ENCODE measurements at regions not wholly inside any gene's neighbourhood (a gene's known extent, or its start where the extent isn't known, plus 50 kb on each side); places are given as distances from the start of the nearest gene placed in this dataset.
A peak's percentile ranks its signal among the peaks of the same experiment; 100 is the strongest.

- Mint-ChIP-seq H3K4me1 (ENCODE audit: insufficient read depth, unreplicated experiment) (no peaks in the 10 kb centered on the region), H3K27ac (ENCODE audit: low read depth, unreplicated experiment) (no peak overlapping the region), H3K9me3 (ENCODE audit: unreplicated experiment) (peaks cover 7% of the 10 kb centered on the region), H3K27me3 (ENCODE audit: insufficient read depth, unreplicated experiment) (peaks cover 15% of the 10 kb centered on the region), H3K4me3 (ENCODE audit: unreplicated experiment) (no peak overlapping the region), H3K36me3 (ENCODE audit: insufficient read depth, unreplicated experiment) (peaks cover 6% of the 10 kb centered on the region)
- CTCF ChIA-PET, result interaction anchor here (0.6 to 0.9 kb wide), 2 partner anchors 221 to 230 kb away, joined by 3 read pairs; no protein-coding TSS in a partner anchor
- no peak for TF ChIP-seq CTCF (IDR thresholded peaks at IDR 0.05; ENCODE audit: unreplicated experiment)
- no peak for DNase-seq (ENCODE audit: unreplicated experiment)
- POLR2A ChIA-PET, result no interaction called here
- BruUV-seq (replicated peaks), result no TSS peak
- intact Hi-C loops (cut with micrococcal nuclease), result no loop called here
These were observed 77.4 kb downstream of the MS4A13 start for GRCh38 chr11:60592601-60593000.

GRCh38 chr11:60594998-60595642 is 79.9 kb downstream of the MS4A13 start:
- BruUV-seq (replicated peaks), result no TSS peak

GRCh38 chr11:60607483-60607882 is 91.9 kb upstream of the MS4A8 start:
- BruUV-seq (replicated peaks), result no TSS peak
- TF ChIP-seq CTCF (IDR thresholded peaks at IDR 0.05; ENCODE audit: unreplicated experiment), result peak; percentile 10
- Mint-ChIP-seq H3K4me3 (ENCODE audit: unreplicated experiment) (no peak overlapping the region), H3K27me3 (ENCODE audit: insufficient read depth, unreplicated experiment) (peaks cover 50% of the 10 kb centered on the region), H3K36me3 (ENCODE audit: insufficient read depth, unreplicated experiment) (no peaks in the 10 kb centered on the region), H3K27ac (ENCODE audit: low read depth, unreplicated experiment) (no peak overlapping the region), H3K9me3 (ENCODE audit: unreplicated experiment) (no peaks in the 10 kb centered on the region), H3K4me1 (ENCODE audit: insufficient read depth, unreplicated experiment) (no peaks in the 10 kb centered on the region)
- ChIA-PET CTCF (interaction anchor here (0.6 to 3.1 kb wide), 3 partner anchors 11 to 68 kb away, joined by 3 to 23 read pairs (median 6); no protein-coding TSS in a partner anchor), POLR2A (no interaction called here)
- intact Hi-C loops (cut with micrococcal nuclease), result no loop called here
- no peak for DNase-seq (ENCODE audit: unreplicated experiment)

More at GRCh38 chr11:60594998-60595642, 79.9 kb downstream of the MS4A13 start:
- H3K4me1 Mint-ChIP-seq (ENCODE audit: insufficient read depth, unreplicated experiment), result no peaks in the 10 kb centered on the region
- no peaks in the 10 kb centered on the region for H3K27me3 Mint-ChIP-seq (ENCODE audit: insufficient read depth, unreplicated experiment)
- no peak for DNase-seq (ENCODE audit: unreplicated experiment)
- ChIA-PET CTCF (interaction anchor here (0.8 to 2.3 kb wide), 3 partner anchors 24 to 262 kb away, joined by 3 to 8 read pairs (median 4); no protein-coding TSS in a partner anchor), POLR2A (no interaction called here)
- peaks cover 7% of the 10 kb centered on the region for H3K9me3 Mint-ChIP-seq (ENCODE audit: unreplicated experiment)
- intact Hi-C loops (cut with micrococcal nuclease), result no loop called here
- H3K27ac Mint-ChIP-seq (ENCODE audit: low read depth, unreplicated experiment), result no peak overlapping the region
- no peak for TF ChIP-seq CTCF (IDR thresholded peaks at IDR 0.05; ENCODE audit: unreplicated experiment)
- no peak overlapping the region for H3K4me3 Mint-ChIP-seq (ENCODE audit: unreplicated experiment)
- H3K36me3 Mint-ChIP-seq (ENCODE audit: insufficient read depth, unreplicated experiment), result peaks cover 6% of the 10 kb centered on the region

- ChIA-PET CTCF (interaction anchor here (0.9 to 3.1 kb wide), 4 partner anchors 8 to 344 kb away, joined by 4 to 23 read pairs (median 9); no protein-coding TSS in a partner anchor), POLR2A (interaction anchor here (1.5 kb wide), 1 partner anchor 15 kb away, joined by 5 read pairs; no protein-coding TSS in a partner anchor)
- Mint-ChIP-seq H3K27me3 (ENCODE audit: insufficient read depth, unreplicated experiment) (peaks cover 65% of the 10 kb centered on the region), H3K36me3 (ENCODE audit: insufficient read depth, unreplicated experiment) (no peaks in the 10 kb centered on the region), H3K4me3 (ENCODE audit: unreplicated experiment) (no peak overlapping the region), H3K4me1 (ENCODE audit: insufficient read depth, unreplicated experiment) (no peaks in the 10 kb centered on the region), H3K9me3 (ENCODE audit: unreplicated experiment) (no peaks in the 10 kb centered on the region), H3K27ac (ENCODE audit: low read depth, unreplicated experiment) (no peak overlapping the region)
- intact Hi-C loops (cut with micrococcal nuclease), result no loop called here
- BruUV-seq (replicated peaks), result no TSS peak
- no peak for DNase-seq (ENCODE audit: unreplicated experiment)
- no peak for TF ChIP-seq CTCF (IDR thresholded peaks at IDR 0.05; ENCODE audit: unreplicated experiment)
These were observed 89.8 kb upstream of the MS4A8 start for GRCh38 chr11:60609632-60610031.

Data from MCF 10A (cell line).